GM12875 (cell line): ENCODE measurements at regions not wholly inside any gene's neighbourhood (a gene's known extent, or its start where the extent isn't known, plus 50 kb on each side); places are given as distances from the start of the nearest gene placed in this dataset.

Source experiments
- H3K4me3 ChIP-seq: one replicate; pipeline ENCODE4 v1.5.1; 2011; ENCODE audit warnings: low read depth, low read length, control low read depth
- CTCF ChIP-seq: IDR thresholded peaks from 2 replicates; pipeline ENCODE4 v1.5.1; 2011; ENCODE audit warnings: low read depth, mild to moderate bottlenecking, control low read depth, inconsistent platforms, low read length, moderate library complexity, borderline replicate concordance; ENCODE audit not compliant: insufficient read depth

GRCh38 chr1:98500324-98500723 is 161.2 kb upstream of the SNX7 start:
- TF ChIP-seq CTCF, result no peak
- no peak overlapping the region for H3K4me3 ChIP-seq

- TF ChIP-seq CTCF, result no peak
- no peak overlapping the region for H3K4me3 ChIP-seq
Observed at GRCh38 chr1:98498651-98499050, 162.9 kb upstream of the SNX7 start.

GRCh38 chr1:98497497-98497896 is 164.0 kb upstream of the SNX7 start:
- TF ChIP-seq CTCF, result no peak
- no peak overlapping the region for H3K4me3 ChIP-seq

- no peak for TF ChIP-seq CTCF
Observed at GRCh38 chr1:98496256-98496995, 165.1 kb upstream of the SNX7 start.

GRCh38 chr1:98493469-98493868 is 168.1 kb upstream of the SNX7 start:
- no peak overlapping the region for H3K4me3 ChIP-seq
- no peak for TF ChIP-seq CTCF

More at GRCh38 chr1:98496256-98496995, 165.1 kb upstream of the SNX7 start:
- no peak overlapping the region for H3K4me3 ChIP-seq

- no peak overlapping the region for H3K4me3 ChIP-seq
- TF ChIP-seq CTCF, result no peak
Observed at GRCh38 chr1:98490099-98490498, 171.4 kb upstream of the SNX7 start.

DNA sequence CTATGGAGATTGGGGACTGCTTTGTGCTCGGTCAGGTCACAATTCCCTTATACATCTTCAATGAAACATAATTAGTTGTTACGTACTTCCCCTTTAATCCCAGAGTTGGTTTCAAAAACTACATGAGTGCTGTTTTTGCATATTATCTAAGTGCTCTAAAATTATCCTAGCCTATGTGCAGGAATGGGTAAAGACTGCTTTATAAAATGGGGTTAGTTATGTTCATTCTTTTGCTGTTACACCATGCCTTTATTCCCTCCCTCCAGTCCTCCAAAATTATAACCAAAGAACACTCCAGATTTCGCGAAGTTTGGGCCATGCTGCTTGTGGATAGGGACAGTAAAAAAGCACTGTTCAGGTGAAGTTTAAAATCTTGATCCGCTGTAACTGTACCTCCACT is 173.9 kb upstream of the SNX7 start:
- no peak overlapping the region for H3K4me3 ChIP-seq
- no peak for TF ChIP-seq CTCF
